A549 (cell line): ENCODE measurements at regions not wholly inside any gene's neighbourhood (a gene's known extent, or its start where the extent isn't known, plus 50 kb on each side); places are given as distances from the start of the nearest gene placed in this dataset.

ENCODE experiments used
- ATAC-seq, 2 experiments: fragments of 200-7000 bp in 1 of 2; fragments of >200 bp in 1 of 2; cut with Nextera tagmentation in 1 of 2; cut with Tn5 transposase in 1 of 2; 3 replicates each; pipeline versions ENCODE4 v1.8.0 to v1.9.1; 2018 to 2020; ENCODE audit warnings: mild to moderate bottlenecking in 1 of 2, moderate library complexity in 1 of 2
- CTCF ChIA-PET: fragments of 300-600 bp; sonication (Branson Sonifier 250); formaldehyde crosslinking; extraction: SDS; loops from one replicate; lab custom pipeline; 2021; ENCODE audit warnings: antibody characterized with exemption, inconsistent platforms; lab: Yijun Ruan, JAX
- POLR2A ChIA-PET: fragments of 350-600 bp; formaldehyde crosslinking; extraction: SDS; loops from one replicate; lab custom pipeline; 2021; ENCODE audit warnings: antibody characterized with exemption, inconsistent platforms; lab: Yijun Ruan, JAX
- DNase-seq, 2 experiments: peaks; one replicate each; pipeline versions ENCODE4 v3.0.0 to v3.0.0-alpha.2; 2011 to 2016; ENCODE audit warnings: low read depth in 1 of 2, low spot score in 1 of 2
- FAIRE-seq: peaks from 2 replicates; lab custom pipeline; 2011; peaks lifted over from hg19 to GRCh38; lab: Jason Lieb, UNC
- H3K27ac ChIP-seq, 2 experiments: fragments of >200 bp; sonication (Bioruptor Twin); formaldehyde crosslinking; 3 replicates each; pipeline ENCODE4 v1.5.1; 2016 to 2017
- H3K4me1 ChIP-seq: fragments of >200 bp; sonication (Bioruptor Twin); formaldehyde crosslinking; 3 replicates; pipeline ENCODE4 v1.6.1; 2016
- H3K4me2 ChIP-seq: fragments of >200 bp; sonication (Bioruptor Twin); formaldehyde crosslinking; 3 replicates; pipeline ENCODE4 v1.6.1; 2016
- H3K4me3 ChIP-seq: fragments of >200 bp; sonication (Bioruptor Twin); formaldehyde crosslinking; 3 replicates; pipeline ENCODE4 v1.5.1; 2016
- H3K9me3 ChIP-seq: fragments of >200 bp; sonication (Bioruptor Twin); formaldehyde crosslinking; 3 replicates; pipeline ENCODE4 v1.6.1; 2016
- CBX8 ChIP-seq: fragments of 200-600 bp; sonication (generic); IDR thresholded peaks from 2 replicates; pipeline ENCODE4 v1.6.1; 2016
- CHD2 ChIP-seq: fragments of 150-350 bp; IDR thresholded peaks from 2 replicates; pipeline ENCODE4 v1.6.1; 2014; ENCODE audit warnings: low read length; ENCODE audit not compliant: partially characterized antibody
- EHF ChIP-seq: fragments of 250-450 bp; sonication (Bioruptor Pico); IDR thresholded peaks from 2 replicates; pipeline ENCODE4 v1.5.0; 2020; ENCODE audit warnings: mild to moderate bottlenecking
- FOSB ChIP-seq: fragments of 250-450 bp; sonication (Bioruptor Pico); IDR thresholded peaks from 2 replicates; pipeline ENCODE4 v1.5.0; 2020; ENCODE audit warnings: mild to moderate bottlenecking, moderate library complexity
- KDM5A ChIP-seq: fragments of 200-600 bp; sonication (generic); IDR thresholded peaks from 2 replicates; pipeline ENCODE4 v1.6.1; 2016; ENCODE audit warnings: antibody characterized with exemption, mild to moderate bottlenecking
- MAZ ChIP-seq: fragments of 150-350 bp; IDR thresholded peaks from 2 replicates; pipeline ENCODE4 v1.6.1; 2014; ENCODE audit warnings: antibody characterized with exemption, low read depth, low read length, borderline replicate concordance
- MYC ChIP-seq: IDR thresholded peaks from 2 replicates; pipeline ENCODE4 v1.6.1; 2012; ENCODE audit warnings: mild to moderate bottlenecking, inconsistent platforms, low read length, improper control_type of control experiment, borderline replicate concordance
- NFE2L2 ChIP-seq: fragments of 150-350 bp; conservative IDR thresholded peaks from 2 replicates; pipeline ENCODE4 v1.6.1; 2014; ENCODE audit warnings: low read length
- NPAS2 ChIP-seq: fragments of 250-450 bp; sonication (Bioruptor Pico); IDR thresholded peaks from 2 replicates; pipeline ENCODE4 v1.8.0; 2022; ENCODE audit warnings: mild to moderate bottlenecking, moderate library complexity, borderline replicate concordance
- RARB ChIP-seq: fragments of 250-450 bp; sonication (Bioruptor Pico); IDR thresholded peaks from 2 replicates; pipeline ENCODE4 v1.8.0; 2021; ENCODE audit warnings: mild to moderate bottlenecking, moderate library complexity
- ZNF302 ChIP-seq: fragments of 250-450 bp; sonication (Bioruptor Pico); IDR thresholded peaks from 2 replicates; pipeline ENCODE4 v1.9.0; 2021; ENCODE audit warnings: inconsistent platforms, mild to moderate bottlenecking, moderate library complexity
- WGBS: methylation state at CpG from one replicate; pipeline ENCODE4 v1.1.6; 2017; ENCODE audit errors: missing lambda C conversion rate; 5-methylcytosine and 5-hydroxymethylcytosine counted together
- TF ChIP-seq, protein P1 (sequence below): fragments of 150-350 bp; IDR thresholded peaks from 2 replicates; pipeline ENCODE4 v1.6.1; 2014; ENCODE audit warnings: low read depth, mild to moderate bottlenecking, low read length
- TF ChIP-seq, protein P2 (sequence below): fragments of 250-450 bp; sonication (Bioruptor Pico); IDR thresholded peaks from 2 replicates; pipeline ENCODE4 v1.5.0; 2021; ENCODE audit warnings: mild to moderate bottlenecking, moderate library complexity, borderline replicate concordance
- TF ChIP-seq, protein P3 (sequence below): fragments of 250-450 bp; sonication (Bioruptor Pico); IDR thresholded peaks from 2 replicates; pipeline ENCODE4 v1.5.0; 2020; ENCODE audit warnings: low read depth, mild to moderate bottlenecking, moderate library complexity
- TF ChIP-seq, protein P4 (sequence below): IDR thresholded peaks from 2 replicates; pipeline ENCODE4 v1.6.1; 2012; ENCODE audit warnings: low read depth, borderline replicate concordance
- TF ChIP-seq, protein P5 (sequence below): fragments of >200 bp; sonication (Bioruptor Twin); formaldehyde crosslinking; IDR thresholded peaks from 3 replicates; pipeline ENCODE4 v1.6.1; 2016
- TF ChIP-seq, protein P6 (sequence below): fragments of 200-600 bp; sonication (generic); IDR thresholded peaks from 2 replicates; pipeline ENCODE4 v1.6.1; 2016; ENCODE audit warnings: antibody characterized with exemption, mild to moderate bottlenecking, moderate library complexity

DNA sequence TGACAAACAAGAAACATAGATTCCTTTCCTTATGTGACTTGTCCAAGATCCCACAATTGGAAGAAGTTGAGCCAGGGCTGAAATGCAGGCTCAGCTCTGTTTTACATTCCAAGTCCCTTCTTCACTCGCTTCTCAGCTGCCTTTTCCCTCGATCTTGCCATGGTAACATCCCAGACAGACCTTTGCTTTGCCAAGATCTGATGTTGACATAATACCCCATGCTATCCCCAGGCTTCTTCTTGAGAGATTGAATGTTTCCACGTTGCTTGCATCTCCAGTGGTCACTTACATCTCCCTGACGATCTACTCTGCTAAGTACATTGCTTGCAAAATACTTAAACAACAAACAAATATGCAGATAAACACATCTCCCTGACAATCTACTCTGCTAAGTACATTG is 63.5 kb downstream of the TBXT start:
- no peak for TF ChIP-seq MAZ
- TF ChIP-seq EHF (CRISPR knock-in tag) = no peak
- TF ChIP-seq, protein P1, sequence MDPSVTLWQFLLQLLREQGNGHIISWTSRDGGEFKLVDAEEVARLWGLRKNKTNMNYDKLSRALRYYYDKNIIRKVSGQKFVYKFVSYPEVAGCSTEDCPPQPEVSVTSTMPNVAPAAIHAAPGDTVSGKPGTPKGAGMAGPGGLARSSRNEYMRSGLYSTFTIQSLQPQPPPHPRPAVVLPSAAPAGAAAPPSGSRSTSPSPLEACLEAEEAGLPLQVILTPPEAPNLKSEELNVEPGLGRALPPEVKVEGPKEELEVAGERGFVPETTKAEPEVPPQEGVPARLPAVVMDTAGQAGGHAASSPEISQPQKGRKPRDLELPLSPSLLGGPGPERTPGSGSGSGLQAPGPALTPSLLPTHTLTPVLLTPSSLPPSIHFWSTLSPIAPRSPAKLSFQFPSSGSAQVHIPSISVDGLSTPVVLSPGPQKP = no peak
- no peak for TF ChIP-seq ZNF302 (CRISPR knock-in tag)
- no peak for TF ChIP-seq NPAS2 (CRISPR knock-in tag)
- TF ChIP-seq, protein P2, sequence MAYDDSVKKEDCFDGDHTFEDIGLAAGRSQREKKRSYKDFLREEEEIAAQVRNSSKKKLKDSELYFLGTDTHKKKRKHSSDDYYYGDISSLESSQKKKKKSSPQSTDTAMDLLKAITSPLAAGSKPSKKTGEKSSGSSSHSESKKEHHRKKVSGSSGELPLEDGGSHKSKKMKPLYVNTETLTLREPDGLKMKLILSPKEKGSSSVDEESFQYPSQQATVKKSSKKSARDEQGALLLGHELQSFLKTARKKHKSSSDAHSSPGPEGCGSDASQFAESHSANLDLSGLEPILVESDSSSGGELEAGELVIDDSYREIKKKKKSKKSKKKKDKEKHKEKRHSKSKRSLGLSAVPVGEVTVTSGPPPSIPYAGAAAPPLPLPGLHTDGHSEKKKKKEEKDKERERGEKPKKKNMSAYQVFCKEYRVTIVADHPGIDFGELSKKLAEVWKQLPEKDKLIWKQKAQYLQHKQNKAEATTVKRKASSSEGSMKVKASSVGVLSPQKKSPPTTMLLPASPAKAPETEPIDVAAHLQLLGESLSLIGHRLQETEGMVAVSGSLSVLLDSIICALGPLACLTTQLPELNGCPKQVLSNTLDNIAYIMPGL = no peak
- TF ChIP-seq, protein P3, sequence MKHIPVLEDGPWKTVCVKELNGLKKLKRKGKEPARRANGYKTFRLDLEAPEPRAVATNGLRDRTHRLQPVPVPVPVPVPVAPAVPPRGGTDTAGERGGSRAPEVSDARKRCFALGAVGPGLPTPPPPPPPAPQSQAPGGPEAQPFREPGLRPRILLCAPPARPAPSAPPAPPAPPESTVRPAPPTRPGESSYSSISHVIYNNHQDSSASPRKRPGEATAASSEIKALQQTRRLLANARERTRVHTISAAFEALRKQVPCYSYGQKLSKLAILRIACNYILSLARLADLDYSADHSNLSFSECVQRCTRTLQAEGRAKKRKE (CRISPR knock-in tag) = no peak
- TF ChIP-seq, protein P4, sequence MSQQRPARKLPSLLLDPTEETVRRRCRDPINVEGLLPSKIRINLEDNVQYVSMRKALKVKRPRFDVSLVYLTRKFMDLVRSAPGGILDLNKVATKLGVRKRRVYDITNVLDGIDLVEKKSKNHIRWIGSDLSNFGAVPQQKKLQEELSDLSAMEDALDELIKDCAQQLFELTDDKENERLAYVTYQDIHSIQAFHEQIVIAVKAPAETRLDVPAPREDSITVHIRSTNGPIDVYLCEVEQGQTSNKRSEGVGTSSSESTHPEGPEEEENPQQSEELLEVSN = no peak
- no peak for TF ChIP-seq CBX8
- no peak for TF ChIP-seq RARB (CRISPR knock-in tag)
- TF ChIP-seq MYC = no peak
- no peak for TF ChIP-seq FOSB
- no peak for TF ChIP-seq KDM5A
- TF ChIP-seq, protein P5, sequence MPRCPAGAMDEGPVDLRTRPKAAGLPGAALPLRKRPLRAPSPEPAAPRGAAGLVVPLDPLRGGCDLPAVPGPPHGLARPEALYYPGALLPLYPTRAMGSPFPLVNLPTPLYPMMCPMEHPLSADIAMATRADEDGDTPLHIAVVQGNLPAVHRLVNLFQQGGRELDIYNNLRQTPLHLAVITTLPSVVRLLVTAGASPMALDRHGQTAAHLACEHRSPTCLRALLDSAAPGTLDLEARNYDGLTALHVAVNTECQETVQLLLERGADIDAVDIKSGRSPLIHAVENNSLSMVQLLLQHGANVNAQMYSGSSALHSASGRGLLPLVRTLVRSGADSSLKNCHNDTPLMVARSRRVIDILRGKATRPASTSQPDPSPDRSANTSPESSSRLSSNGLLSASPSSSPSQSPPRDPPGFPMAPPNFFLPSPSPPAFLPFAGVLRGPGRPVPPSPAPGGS = no peak
- no peak for TF ChIP-seq NFE2L2
- TF ChIP-seq, protein P6, sequence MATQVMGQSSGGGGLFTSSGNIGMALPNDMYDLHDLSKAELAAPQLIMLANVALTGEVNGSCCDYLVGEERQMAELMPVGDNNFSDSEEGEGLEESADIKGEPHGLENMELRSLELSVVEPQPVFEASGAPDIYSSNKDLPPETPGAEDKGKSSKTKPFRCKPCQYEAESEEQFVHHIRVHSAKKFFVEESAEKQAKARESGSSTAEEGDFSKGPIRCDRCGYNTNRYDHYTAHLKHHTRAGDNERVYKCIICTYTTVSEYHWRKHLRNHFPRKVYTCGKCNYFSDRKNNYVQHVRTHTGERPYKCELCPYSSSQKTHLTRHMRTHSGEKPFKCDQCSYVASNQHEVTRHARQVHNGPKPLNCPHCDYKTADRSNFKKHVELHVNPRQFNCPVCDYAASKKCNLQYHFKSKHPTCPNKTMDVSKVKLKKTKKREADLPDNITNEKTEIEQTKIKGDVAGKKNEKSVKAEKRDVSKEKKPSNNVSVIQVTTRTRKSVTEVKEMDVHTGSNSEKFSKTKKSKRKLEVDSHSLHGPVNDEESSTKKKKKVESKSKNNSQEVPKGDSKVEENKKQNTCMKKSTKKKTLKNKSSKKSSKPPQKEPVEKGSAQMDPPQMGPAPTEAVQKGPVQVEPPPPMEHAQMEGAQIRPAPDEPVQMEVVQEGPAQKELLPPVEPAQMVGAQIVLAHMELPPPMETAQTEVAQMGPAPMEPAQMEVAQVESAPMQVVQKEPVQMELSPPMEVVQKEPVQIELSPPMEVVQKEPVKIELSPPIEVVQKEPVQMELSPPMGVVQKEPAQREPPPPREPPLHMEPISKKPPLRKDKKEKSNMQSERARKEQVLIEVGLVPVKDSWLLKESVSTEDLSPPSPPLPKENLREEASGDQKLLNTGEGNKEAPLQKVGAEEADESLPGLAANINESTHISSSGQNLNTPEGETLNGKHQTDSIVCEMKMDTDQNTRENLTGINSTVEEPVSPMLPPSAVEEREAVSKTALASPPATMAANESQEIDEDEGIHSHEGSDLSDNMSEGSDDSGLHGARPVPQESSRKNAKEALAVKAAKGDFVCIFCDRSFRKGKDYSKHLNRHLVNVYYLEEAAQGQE = no peak
- no peak for TF ChIP-seq CHD2
- TF ChIP-seq, all 56 proteins: peak for 0
- ATAC-seq = peak in 1 of 2 experiments; percentile 54; a peak in 3 of 6 replicates
- no peak overlapping the region for H3K4me2 ChIP-seq
- 45% methylated on average over 4 of the region's 4 CpGs for WGBS
- peak overlapping the region in 1 of 2 experiments; percentile 63; a peak in 3 of 6 replicates for H3K27ac ChIP-seq
- H3K4me3 ChIP-seq = no peak overlapping the region
- H3K9me3 ChIP-seq = peaks cover 17% of the 10 kb centered on the region
- no peak for FAIRE-seq
- ChIA-PET CTCF (interaction anchor here (0.7 to 1.5 kb wide), 3 partner anchors 98 to 243 kb away, joined by 3 to 5 read pairs (median 4); no protein-coding TSS in a partner anchor), POLR2A (no interaction called here)
- peaks cover 10% of the 10 kb centered on the region; the same call in 1 of the 3 replicates for H3K4me1 ChIP-seq
- DNase-seq = no peak
